ENCODE measurements at regions not wholly inside any gene's neighbourhood (a gene's known extent, or its start where the extent isn't known, plus 50 kb on each side); places are given as distances from the start of the nearest gene placed in this dataset.

DNA sequence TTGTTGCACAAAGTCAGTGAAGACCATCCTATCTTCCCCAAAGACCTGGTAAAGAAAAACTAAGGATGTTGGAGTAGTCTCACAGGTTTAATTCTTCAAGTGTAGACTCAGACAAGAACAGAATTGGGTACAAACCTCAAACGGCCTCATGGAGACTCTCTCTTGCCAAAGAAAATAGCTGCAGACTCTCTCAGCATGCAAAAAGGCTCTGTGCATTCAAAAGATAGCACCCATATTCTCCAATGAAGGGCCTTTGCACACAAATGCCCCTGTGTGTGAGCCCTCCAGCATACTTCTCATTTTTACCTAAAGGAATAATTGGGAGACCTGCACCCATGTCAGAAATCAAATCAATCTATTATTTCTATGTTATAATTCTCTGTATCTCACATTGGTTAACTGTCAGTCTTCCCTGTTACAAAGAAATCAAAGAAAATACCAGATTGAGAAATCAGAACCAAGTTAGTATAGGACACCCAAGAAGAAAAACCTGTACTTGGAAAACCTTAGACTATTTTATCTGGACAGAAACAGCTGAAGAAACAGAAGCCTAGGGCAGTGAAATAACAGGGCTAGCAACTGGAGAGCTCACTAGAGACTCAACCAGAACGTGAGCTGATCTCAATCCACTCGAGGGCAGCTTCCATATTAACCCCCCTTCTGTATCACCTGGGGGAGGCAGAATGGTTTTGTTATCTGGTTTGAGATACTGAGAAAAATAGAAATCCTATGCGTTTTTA lies 134.7 kb upstream of the DNAJC10 start:
- Mint-ChIP-seq H3K9me3 (ENCODE audit: unreplicated experiment) (no peaks in the 10 kb centered on the region), H3K36me3 (ENCODE audit: unreplicated experiment) (no peaks in the 10 kb centered on the region)
- TF ChIP-seq, protein P1, sequence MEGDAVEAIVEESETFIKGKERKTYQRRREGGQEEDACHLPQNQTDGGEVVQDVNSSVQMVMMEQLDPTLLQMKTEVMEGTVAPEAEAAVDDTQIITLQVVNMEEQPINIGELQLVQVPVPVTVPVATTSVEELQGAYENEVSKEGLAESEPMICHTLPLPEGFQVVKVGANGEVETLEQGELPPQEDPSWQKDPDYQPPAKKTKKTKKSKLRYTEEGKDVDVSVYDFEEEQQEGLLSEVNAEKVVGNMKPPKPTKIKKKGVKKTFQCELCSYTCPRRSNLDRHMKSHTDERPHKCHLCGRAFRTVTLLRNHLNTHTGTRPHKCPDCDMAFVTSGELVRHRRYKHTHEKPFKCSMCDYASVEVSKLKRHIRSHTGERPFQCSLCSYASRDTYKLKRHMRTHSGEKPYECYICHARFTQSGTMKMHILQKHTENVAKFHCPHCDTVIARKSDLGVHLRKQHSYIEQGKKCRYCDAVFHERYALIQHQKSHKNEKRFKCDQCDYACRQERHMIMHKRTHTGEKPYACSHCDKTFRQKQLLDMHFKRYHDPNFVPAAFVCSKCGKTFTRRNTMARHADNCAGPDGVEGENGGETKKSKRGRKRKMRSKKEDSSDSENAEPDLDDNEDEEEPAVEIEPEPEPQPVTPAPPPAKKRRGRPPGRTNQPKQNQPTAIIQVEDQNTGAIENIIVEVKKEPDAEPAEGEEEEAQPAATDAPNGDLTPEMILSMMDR (IDR thresholded peaks at IDR 0.05; ENCODE audit: partially characterized antibody, unreplicated experiment): no peak

DNA sequence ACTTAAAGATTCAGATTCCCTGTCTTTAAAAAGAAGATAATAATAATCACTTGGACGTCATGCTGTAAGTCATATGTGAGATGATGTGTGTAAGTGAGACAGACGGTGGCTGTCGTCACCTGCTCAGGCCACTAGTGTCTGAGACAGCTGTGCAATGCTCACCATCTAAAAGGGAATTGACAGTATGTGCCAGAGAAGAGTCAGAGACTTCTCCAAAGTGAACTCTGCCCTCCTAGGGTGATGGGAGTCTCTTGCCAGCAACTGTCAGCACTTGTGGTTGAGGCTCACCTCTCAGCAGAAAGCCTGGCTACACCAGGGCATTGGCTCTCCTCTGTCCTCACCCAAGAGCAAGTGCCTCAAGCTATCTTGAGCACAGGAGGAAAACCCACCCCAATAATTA lies 131.6 kb upstream of the DNAJC10 start:
- Mint-ChIP-seq H3K27ac (ENCODE audit: unreplicated experiment) (no peak overlapping the region), H3K36me3 (ENCODE audit: unreplicated experiment) (no peaks in the 10 kb centered on the region), H3K4me3 (ENCODE audit: unreplicated experiment) (no peak overlapping the region), H3K9me3 (ENCODE audit: unreplicated experiment) (no peaks in the 10 kb centered on the region), H3K27me3 (ENCODE audit: unreplicated experiment) (no peaks in the 10 kb centered on the region), H3K4me1 (ENCODE audit: low read depth, unreplicated experiment) (no peaks in the 10 kb centered on the region)
- no peak for DNase-seq
- TF ChIP-seq, protein P1 (IDR thresholded peaks at IDR 0.05; ENCODE audit: partially characterized antibody, unreplicated experiment): no peak

More for the DNA sequence above, 134.7 kb upstream of the DNAJC10 start:
- no peak for DNase-seq
- Mint-ChIP-seq H3K4me1 (ENCODE audit: low read depth, unreplicated experiment) (no peaks in the 10 kb centered on the region), H3K27ac (ENCODE audit: unreplicated experiment) (no peak overlapping the region), H3K27me3 (ENCODE audit: unreplicated experiment) (no peaks in the 10 kb centered on the region), H3K4me3 (ENCODE audit: unreplicated experiment) (no peak overlapping the region)

DNA sequence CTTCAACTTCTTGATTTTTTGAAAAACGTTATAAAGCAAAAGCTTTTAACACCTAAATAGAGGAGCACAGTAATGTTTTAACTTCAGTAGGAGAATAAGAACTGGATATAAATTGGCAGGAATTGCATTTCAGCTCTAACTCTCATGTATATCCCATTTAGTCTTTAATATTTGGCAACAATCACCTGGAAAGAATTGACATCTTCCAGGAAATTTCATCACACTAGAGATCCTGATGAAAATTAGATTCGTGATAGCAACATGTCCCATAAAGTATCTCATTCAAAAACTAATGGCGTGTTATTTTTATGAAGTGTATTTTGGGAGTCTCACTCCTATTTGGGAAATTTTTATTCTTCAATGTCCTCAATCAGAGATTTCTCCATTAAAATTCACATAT lies 131.1 kb upstream of the DNAJC10 start:
- H3K27me3 Mint-ChIP-seq (ENCODE audit: unreplicated experiment): no peaks in the 10 kb centered on the region
- no peak overlapping the region for H3K27ac Mint-ChIP-seq (ENCODE audit: unreplicated experiment)
- no peak overlapping the region for H3K4me3 Mint-ChIP-seq (ENCODE audit: unreplicated experiment)
- no peak for DNase-seq
- no peaks in the 10 kb centered on the region for H3K9me3 Mint-ChIP-seq (ENCODE audit: unreplicated experiment)
- H3K36me3 Mint-ChIP-seq (ENCODE audit: unreplicated experiment): no peaks in the 10 kb centered on the region
- no peaks in the 10 kb centered on the region for H3K4me1 Mint-ChIP-seq (ENCODE audit: low read depth, unreplicated experiment)
- TF ChIP-seq, protein P1 (IDR thresholded peaks at IDR 0.05; ENCODE audit: partially characterized antibody, unreplicated experiment): no peak

DNA sequence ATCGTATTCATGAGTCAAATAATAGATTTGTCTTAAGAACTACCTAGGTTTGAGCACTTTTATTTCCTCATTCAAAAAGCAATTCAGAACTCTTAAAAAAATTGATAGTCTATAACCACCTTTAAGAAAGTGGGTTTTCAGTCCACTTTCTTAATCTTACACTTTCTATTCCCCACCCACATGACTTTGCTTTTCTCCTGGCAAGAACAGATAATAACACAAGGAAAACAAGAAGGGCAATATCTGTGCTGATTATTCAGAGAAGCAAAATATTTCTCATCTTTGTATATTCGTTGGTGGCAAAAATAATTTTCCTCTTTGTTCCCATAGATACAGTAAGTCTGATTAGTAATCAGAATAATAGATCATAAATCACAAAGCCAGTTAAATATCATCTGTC lies 130.6 kb upstream of the DNAJC10 start:
- Mint-ChIP-seq H3K4me3 (ENCODE audit: unreplicated experiment) (no peak overlapping the region), H3K9me3 (ENCODE audit: unreplicated experiment) (no peaks in the 10 kb centered on the region), H3K27ac (ENCODE audit: unreplicated experiment) (no peak overlapping the region), H3K36me3 (ENCODE audit: unreplicated experiment) (no peaks in the 10 kb centered on the region), H3K4me1 (ENCODE audit: low read depth, unreplicated experiment) (no peaks in the 10 kb centered on the region), H3K27me3 (ENCODE audit: unreplicated experiment) (no peaks in the 10 kb centered on the region)
- no peak for DNase-seq
- TF ChIP-seq, protein P1 (IDR thresholded peaks at IDR 0.05; ENCODE audit: partially characterized antibody, unreplicated experiment): no peak

DNA sequence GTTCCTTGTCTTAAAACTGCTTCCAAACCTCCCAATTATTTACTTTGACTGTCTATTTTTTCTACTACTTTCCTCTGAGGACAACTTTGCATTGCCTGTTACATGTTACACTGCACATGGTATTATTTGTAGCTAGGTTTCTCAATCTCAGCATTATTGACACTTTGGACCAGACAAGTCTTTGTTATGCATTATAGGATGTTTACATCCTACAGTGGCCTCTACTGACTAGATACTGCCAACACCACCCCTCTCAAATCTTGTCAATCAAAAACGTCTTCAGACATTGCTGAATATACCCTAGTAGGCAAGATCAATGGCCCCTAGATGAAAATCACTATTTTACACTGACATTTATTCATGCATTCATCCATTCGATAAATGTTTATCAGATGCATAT lies 129.6 kb upstream of the DNAJC10 start:
- H3K27ac Mint-ChIP-seq (ENCODE audit: unreplicated experiment): no peak overlapping the region
- H3K9me3 Mint-ChIP-seq (ENCODE audit: unreplicated experiment): no peaks in the 10 kb centered on the region
- no peaks in the 10 kb centered on the region for H3K27me3 Mint-ChIP-seq (ENCODE audit: unreplicated experiment)

More for the DNA sequence above, 129.6 kb upstream of the DNAJC10 start:
- Mint-ChIP-seq H3K36me3 (ENCODE audit: unreplicated experiment) (no peaks in the 10 kb centered on the region), H3K4me3 (ENCODE audit: unreplicated experiment) (no peak overlapping the region), H3K4me1 (ENCODE audit: low read depth, unreplicated experiment) (no peaks in the 10 kb centered on the region)
- TF ChIP-seq, protein P1 (IDR thresholded peaks at IDR 0.05; ENCODE audit: partially characterized antibody, unreplicated experiment): no peak
- no peak for DNase-seq
